ENCODE measurements at regions not wholly inside any gene's neighbourhood (a gene's known extent, or its start where the extent isn't known, plus 50 kb on each side); places are given as distances from the start of the nearest gene placed in this dataset.

DNA sequence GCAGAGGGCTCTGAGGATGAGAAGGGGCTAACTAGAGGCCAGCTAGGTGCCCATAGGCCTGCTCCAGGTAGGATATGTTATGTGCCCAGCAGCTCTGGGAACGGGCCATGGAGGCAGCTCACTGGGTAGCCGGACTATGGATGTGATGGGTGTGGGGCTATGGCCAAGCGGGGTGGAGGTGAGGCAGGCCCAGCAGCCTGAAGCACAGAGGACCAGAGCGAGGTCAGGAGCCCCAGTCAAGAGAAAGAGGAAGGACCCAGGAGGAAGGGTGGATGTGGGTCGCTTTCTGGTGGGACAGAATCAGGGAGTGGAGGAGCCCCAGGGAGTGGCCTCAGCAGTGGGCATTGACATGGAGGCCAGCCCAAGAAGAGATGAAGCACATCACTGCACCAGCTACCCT is 117.9 kb upstream of the MLN start:
- intact Hi-C loops (cut with DNase I; ENCODE audit: low total_unique reads): no loop called here
- Histone ChIP-seq H3K27ac (no peak overlapping the region), H3K36me3 (ENCODE audit: low read depth, missing control alignments) (no peaks in the 10 kb centered on the region), H3K9me3 (no peaks in the 10 kb centered on the region), H3K4me1 (no peaks in the 10 kb centered on the region), H3K27me3 (no peaks in the 10 kb centered on the region), H3K4me3 (no peak overlapping the region)
- TF ChIP-seq, protein P1, sequence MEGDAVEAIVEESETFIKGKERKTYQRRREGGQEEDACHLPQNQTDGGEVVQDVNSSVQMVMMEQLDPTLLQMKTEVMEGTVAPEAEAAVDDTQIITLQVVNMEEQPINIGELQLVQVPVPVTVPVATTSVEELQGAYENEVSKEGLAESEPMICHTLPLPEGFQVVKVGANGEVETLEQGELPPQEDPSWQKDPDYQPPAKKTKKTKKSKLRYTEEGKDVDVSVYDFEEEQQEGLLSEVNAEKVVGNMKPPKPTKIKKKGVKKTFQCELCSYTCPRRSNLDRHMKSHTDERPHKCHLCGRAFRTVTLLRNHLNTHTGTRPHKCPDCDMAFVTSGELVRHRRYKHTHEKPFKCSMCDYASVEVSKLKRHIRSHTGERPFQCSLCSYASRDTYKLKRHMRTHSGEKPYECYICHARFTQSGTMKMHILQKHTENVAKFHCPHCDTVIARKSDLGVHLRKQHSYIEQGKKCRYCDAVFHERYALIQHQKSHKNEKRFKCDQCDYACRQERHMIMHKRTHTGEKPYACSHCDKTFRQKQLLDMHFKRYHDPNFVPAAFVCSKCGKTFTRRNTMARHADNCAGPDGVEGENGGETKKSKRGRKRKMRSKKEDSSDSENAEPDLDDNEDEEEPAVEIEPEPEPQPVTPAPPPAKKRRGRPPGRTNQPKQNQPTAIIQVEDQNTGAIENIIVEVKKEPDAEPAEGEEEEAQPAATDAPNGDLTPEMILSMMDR (IDR thresholded peaks at IDR 0.05): no peak
- TF ChIP-seq POLR2A (IDR thresholded peaks at IDR 0.05): no peak
- no peak for DNase-seq
- WGBS, 2 donors: 94 to 98% methylated on average over 5 of the region's 5 CpGs

DNA sequence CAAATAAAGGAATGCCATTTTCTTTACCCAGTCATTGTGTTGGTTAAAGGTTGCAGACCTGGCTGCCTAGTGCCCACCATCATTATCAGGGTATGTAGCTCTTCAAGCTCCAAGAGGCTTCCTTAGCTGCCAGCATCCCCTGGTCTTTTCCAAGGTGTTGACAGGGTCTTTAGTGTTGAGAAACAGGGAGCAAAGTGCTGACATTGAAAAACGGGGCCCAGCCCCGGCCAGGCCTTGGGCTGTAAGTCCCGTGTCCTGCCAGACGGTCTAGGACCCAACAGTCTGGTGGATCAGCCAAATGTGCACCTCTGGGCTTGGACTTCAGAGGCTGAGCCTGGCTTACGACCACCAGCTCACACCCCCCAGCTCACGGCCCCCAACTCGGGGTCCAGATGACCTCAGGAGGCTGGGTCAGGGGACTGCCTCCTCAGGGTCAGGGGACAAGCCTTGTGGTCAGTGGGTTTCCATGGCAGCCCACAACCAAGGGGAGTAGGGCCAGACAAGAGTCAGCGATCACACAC is 114.4 kb upstream of the MLN start:
- WGBS, 2 donors: 85 to 89% methylated on average over 7 to 8 of the region's 8 CpGs
- intact Hi-C loops (cut with DNase I; ENCODE audit: low total_unique reads): no loop called here
- TF ChIP-seq, protein P1 (IDR thresholded peaks at IDR 0.05): no peak
- no peak for TF ChIP-seq POLR2A (IDR thresholded peaks at IDR 0.05)
- Histone ChIP-seq H3K27ac (no peak overlapping the region), H3K36me3 (ENCODE audit: low read depth, missing control alignments) (no peaks in the 10 kb centered on the region), H3K27me3 (no peaks in the 10 kb centered on the region), H3K4me3 (no peak overlapping the region), H3K4me1 (no peaks in the 10 kb centered on the region), H3K9me3 (no peaks in the 10 kb centered on the region)
- DNase-seq: no peak

DNA sequence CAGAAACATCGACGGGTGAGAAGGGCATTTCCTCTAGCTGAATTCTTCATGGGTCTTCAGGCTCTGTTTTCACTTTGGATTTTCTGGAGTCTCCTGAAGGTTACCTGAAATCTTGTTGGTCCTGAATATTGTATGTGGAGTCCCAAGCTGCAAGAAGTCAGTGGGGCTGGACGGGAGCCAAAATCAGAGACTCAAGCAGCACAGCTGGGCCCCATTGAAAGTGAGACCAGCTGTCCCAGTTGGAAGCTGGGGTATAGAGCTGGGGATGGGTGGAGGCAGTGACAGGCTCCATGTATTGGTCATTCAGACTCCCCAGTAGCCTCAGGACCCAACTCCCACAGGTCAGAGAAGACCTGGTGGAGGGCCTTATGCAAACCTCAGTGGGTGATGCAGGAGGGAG is 111.3 kb upstream of the MLN start:
- no peaks in the 10 kb centered on the region for H3K9me3 ChIP-seq
- 70 to 80% methylated on average over 3 of the region's 3 CpGs for WGBS, 2 donors
- no peaks in the 10 kb centered on the region for H3K36me3 ChIP-seq (ENCODE audit: low read depth, missing control alignments)
- intact Hi-C loops (cut with DNase I; ENCODE audit: low total_unique reads): no loop called here
- no peak for DNase-seq
- H3K27me3 ChIP-seq: no peaks in the 10 kb centered on the region
- TF ChIP-seq POLR2A (IDR thresholded peaks at IDR 0.05): no peak
- TF ChIP-seq, protein P1 (IDR thresholded peaks at IDR 0.05): no peak
- no peaks in the 10 kb centered on the region for H3K4me1 ChIP-seq
- no peak overlapping the region for H3K4me3 ChIP-seq
- no peak overlapping the region for H3K27ac ChIP-seq

DNA sequence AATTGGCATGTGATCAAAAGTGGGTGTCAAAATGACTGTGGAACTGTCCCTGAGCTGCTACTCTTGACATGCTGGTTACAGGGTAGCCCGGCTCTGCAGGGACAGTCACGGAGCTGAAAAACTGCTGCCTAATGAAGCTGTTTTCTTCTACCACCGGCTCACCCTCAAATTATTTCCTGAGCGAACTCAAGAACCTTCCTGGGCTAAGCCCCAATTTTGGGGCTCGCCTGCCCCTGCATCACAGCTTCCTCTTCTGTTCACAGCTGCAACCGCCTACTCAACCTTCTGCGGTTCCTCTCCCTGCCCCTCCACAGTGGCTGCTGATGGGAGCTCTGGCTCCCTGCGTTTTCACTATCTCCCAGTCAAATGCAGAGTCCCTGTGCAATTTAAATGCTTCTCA is 110.8 kb upstream of the MLN start:
- intact Hi-C loops (cut with DNase I; ENCODE audit: low total_unique reads): no loop called here
- TF ChIP-seq, protein P1 (IDR thresholded peaks at IDR 0.05): no peak
- TF ChIP-seq POLR2A (IDR thresholded peaks at IDR 0.05): no peak
- no peaks in the 10 kb centered on the region for H3K36me3 ChIP-seq (ENCODE audit: low read depth, missing control alignments)
- 84 to 88% methylated on average over 8 of the region's 8 CpGs for WGBS, 2 donors
- H3K9me3 ChIP-seq: no peaks in the 10 kb centered on the region
- no peak overlapping the region for H3K27ac ChIP-seq
- no peak overlapping the region for H3K4me3 ChIP-seq
- no peaks in the 10 kb centered on the region for H3K27me3 ChIP-seq
- no peak for DNase-seq
- no peaks in the 10 kb centered on the region for H3K4me1 ChIP-seq

DNA sequence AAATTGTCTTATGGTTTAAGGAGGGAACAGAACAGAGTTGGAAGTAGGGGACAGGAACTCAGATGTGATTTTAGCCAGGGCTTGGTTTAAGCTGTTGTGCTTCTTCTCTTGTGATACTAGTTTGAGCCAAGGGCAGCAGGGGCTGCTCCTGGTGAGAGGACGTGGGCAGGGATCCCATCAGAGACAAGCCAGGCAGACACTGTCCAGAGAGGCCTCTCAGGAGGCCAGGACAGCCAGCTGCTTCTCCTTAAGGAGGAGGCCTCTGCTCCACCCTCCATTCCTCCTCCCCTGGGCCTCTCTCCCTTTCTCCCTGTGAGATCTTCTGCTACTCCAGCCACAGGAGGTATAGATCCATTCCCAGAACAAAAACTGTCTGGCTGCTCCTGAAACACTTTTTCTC is 108.4 kb upstream of the MLN start:
- Histone ChIP-seq H3K4me1 (no peaks in the 10 kb centered on the region), H3K36me3 (ENCODE audit: low read depth, missing control alignments) (no peaks in the 10 kb centered on the region), H3K9me3 (no peaks in the 10 kb centered on the region), H3K27me3 (no peaks in the 10 kb centered on the region), H3K27ac (no peak overlapping the region), H3K4me3 (no peak overlapping the region)
- DNase-seq: no peak
- 53 to 60% methylated on average over 1 of the region's 1 CpG for WGBS, 2 donors
- no peak for TF ChIP-seq POLR2A (IDR thresholded peaks at IDR 0.05)
- TF ChIP-seq, protein P1 (IDR thresholded peaks at IDR 0.05): no peak
- intact Hi-C loops (cut with DNase I; ENCODE audit: low total_unique reads): no loop called here
